ENCODE measurements at regions not wholly inside any gene's neighbourhood (a gene's known extent, or its start where the extent isn't known, plus 50 kb on each side); places are given as distances from the start of the nearest gene placed in this dataset.

GRCh38 chr3:68142441-68142840 lies 488.0 kb upstream of the SUCLG2 start:
- H3K4me1 Mint-ChIP-seq (ENCODE audit: low read depth): no peaks in the 10 kb centered on the region
- no peak for DNase-seq (ENCODE audit: low spot score, unreplicated experiment)
- TF ChIP-seq CTCF (IDR thresholded peaks at IDR 0.05; ENCODE audit: unreplicated experiment): no peak
- no peaks in the 10 kb centered on the region for H3K27me3 Mint-ChIP-seq
- no peaks in the 10 kb centered on the region for H3K9me3 Mint-ChIP-seq (ENCODE audit: low read depth)
- H3K4me3 Mint-ChIP-seq (ENCODE audit: low read depth): no peak overlapping the region
- no peak overlapping the region for H3K27ac Mint-ChIP-seq
- H3K36me3 Mint-ChIP-seq (ENCODE audit: insufficient read depth): no peaks in the 10 kb centered on the region

- no peak for TF ChIP-seq CTCF (IDR thresholded peaks at IDR 0.05; ENCODE audit: unreplicated experiment)
- no peak overlapping the region for H3K4me3 Mint-ChIP-seq (ENCODE audit: low read depth)
- H3K4me1 Mint-ChIP-seq (ENCODE audit: low read depth): no peaks in the 10 kb centered on the region
Observed at GRCh38 chr3:68139897-68140296, 485.5 kb upstream of the SUCLG2 start.

GRCh38 chr3:68136411-68136810 lies 482.0 kb upstream of the SUCLG2 start:
- Mint-ChIP-seq H3K27me3 (no peaks in the 10 kb centered on the region), H3K36me3 (ENCODE audit: insufficient read depth) (no peaks in the 10 kb centered on the region), H3K27ac (no peak overlapping the region), H3K4me1 (ENCODE audit: low read depth) (no peaks in the 10 kb centered on the region), H3K4me3 (ENCODE audit: low read depth) (no peak overlapping the region), H3K9me3 (ENCODE audit: low read depth) (no peaks in the 10 kb centered on the region)
- no peak for DNase-seq (ENCODE audit: low spot score, unreplicated experiment)
- no peak for TF ChIP-seq CTCF (IDR thresholded peaks at IDR 0.05; ENCODE audit: unreplicated experiment)

More at GRCh38 chr3:68139897-68140296, 485.5 kb upstream of the SUCLG2 start:
- Mint-ChIP-seq H3K27me3 (no peaks in the 10 kb centered on the region), H3K9me3 (ENCODE audit: low read depth) (no peaks in the 10 kb centered on the region), H3K27ac (no peak overlapping the region), H3K36me3 (ENCODE audit: insufficient read depth) (no peaks in the 10 kb centered on the region)
- no peak for DNase-seq (ENCODE audit: low spot score, unreplicated experiment)

GRCh38 chr3:68135067-68135466 lies 480.7 kb upstream of the SUCLG2 start:
- no peak overlapping the region for H3K4me3 Mint-ChIP-seq (ENCODE audit: low read depth)
- no peaks in the 10 kb centered on the region for H3K36me3 Mint-ChIP-seq (ENCODE audit: insufficient read depth)
- peaks cover 4% of the 10 kb centered on the region for H3K27me3 Mint-ChIP-seq
- H3K9me3 Mint-ChIP-seq (ENCODE audit: low read depth): no peaks in the 10 kb centered on the region
- TF ChIP-seq CTCF (IDR thresholded peaks at IDR 0.05; ENCODE audit: unreplicated experiment): no peak
- no peak overlapping the region for H3K27ac Mint-ChIP-seq
- DNase-seq (ENCODE audit: low spot score, unreplicated experiment): no peak
- H3K4me1 Mint-ChIP-seq (ENCODE audit: low read depth): no peaks in the 10 kb centered on the region

GRCh38 chr3:68129065-68129464 lies 474.7 kb upstream of the SUCLG2 start:
- Mint-ChIP-seq H3K4me1 (ENCODE audit: low read depth) (no peaks in the 10 kb centered on the region), H3K27ac (no peak overlapping the region), H3K36me3 (ENCODE audit: insufficient read depth) (no peaks in the 10 kb centered on the region), H3K4me3 (ENCODE audit: low read depth) (no peak overlapping the region), H3K27me3 (peaks cover 4% of the 10 kb centered on the region), H3K9me3 (ENCODE audit: low read depth) (no peaks in the 10 kb centered on the region)
- no peak for DNase-seq (ENCODE audit: low spot score, unreplicated experiment)
- no peak for TF ChIP-seq CTCF (IDR thresholded peaks at IDR 0.05; ENCODE audit: unreplicated experiment)
